GM12878 (cell line): ENCODE measurements at regions not wholly inside any gene's neighbourhood (a gene's known extent, or its start where the extent isn't known, plus 50 kb on each side); places are given as distances from the start of the nearest gene placed in this dataset.

ENCODE experiments used
- ATAC-seq: fragments of 200-7000 bp; cut with Tn5 transposase; 3 replicates; pipeline ENCODE4 v1.9.1; 2020; ENCODE audit warnings: mild to moderate bottlenecking, moderate library complexity
- BruUV-seq: library from RNA; stranded (reverse); fragments of 400-500 nt; replicated peaks from 2 replicates; lab custom pipeline; 2021; lab: Mats Ljungman, UMichigan
- CTCF ChIA-PET: fragments of 300-600 bp; sonication (Branson Sonifier 250); formaldehyde crosslinking; extraction: SDS; loops from one replicate; lab custom pipeline; 2021; ENCODE audit warnings: inconsistent platforms; lab: Yijun Ruan, JAX
- POLR2A ChIA-PET: fragments of 350-600 bp; formaldehyde crosslinking; extraction: SDS; loops from one replicate; lab custom pipeline; 2021; ENCODE audit warnings: inconsistent platforms; lab: Charles Lee
- RAD21 ChIA-PET: fragments of 300-600 bp; sonication (Branson Sonifier 250); formaldehyde crosslinking; loops from one replicate; lab custom pipeline; 2023; ENCODE audit warnings: antibody characterized with exemption; ENCODE audit not compliant: unreplicated experiment; lab: Charles Lee
- SMC1A ChIA-PET: fragments of 300-600 bp; sonication (Branson Sonifier 250); formaldehyde crosslinking; loops from one replicate; lab custom pipeline; 2023; ENCODE audit not compliant: unreplicated experiment, uncharacterized antibody; lab: Charles Lee
- DNase-seq: peaks from one replicate; pipeline ENCODE4 v3.0.0-alpha.2; 2011; ENCODE audit warnings: low read depth, low spot score
- FAIRE-seq: peaks from 3 replicates; lab custom pipeline; 2011; peaks lifted over from hg19 to GRCh38; lab: Jason Lieb, UNC
- H2AFZ ChIP-seq: 2 replicates; pipeline ENCODE4 v1.6.0; 2011; ENCODE audit warnings: low read depth, low read length, control low read depth; ENCODE audit not compliant: control insufficient read depth
- H3K27ac ChIP-seq: 2 replicates; pipeline ENCODE4 v1.5.1; 2011; ENCODE audit warnings: control low read depth; ENCODE audit not compliant: control insufficient read depth, insufficient read depth
- H3K27me3 ChIP-seq, 2 experiments: replicated peaks in 1 of 2; 2 replicates each; pipeline versions ENCODE4 v1.6.0 to v1.6.1; 2011; ENCODE audit warnings: low read length in 1 of 2; ENCODE audit not compliant: control insufficient read depth in 2 of 2, insufficient read depth in 2 of 2
- H3K36me3 ChIP-seq, 2 experiments: 2 replicates each; pipeline ENCODE4 v1.5.1; 2011; ENCODE audit warnings: low read length in 1 of 2; ENCODE audit not compliant: control insufficient read depth in 2 of 2, insufficient read depth in 2 of 2
- H3K4me1 ChIP-seq: 2 replicates; pipeline ENCODE4 v1.6.1; 2011; ENCODE audit warnings: mild to moderate bottlenecking, low read length, moderate library complexity, mixed read lengths; ENCODE audit not compliant: control insufficient read depth, insufficient read depth
- H3K4me2 ChIP-seq: 2 replicates; pipeline ENCODE4 v1.6.0; 2011; ENCODE audit warnings: control low read depth; ENCODE audit not compliant: control insufficient read depth, insufficient read depth
- H3K4me3 ChIP-seq: fragments of 200-600 bp; sonication (generic); 2 replicates; pipeline ENCODE4 v1.5.1; 2016
- H3K79me2 ChIP-seq: 2 replicates; pipeline ENCODE4 v1.6.0; 2011; ENCODE audit warnings: low read length; ENCODE audit not compliant: control insufficient read depth, insufficient read depth
- H3K9ac ChIP-seq: 2 replicates; pipeline ENCODE4 v1.8.0; 2011; ENCODE audit warnings: low read length, control low read depth, mixed read lengths; ENCODE audit not compliant: control insufficient read depth, insufficient read depth
- H3K9me3 ChIP-seq: replicated peaks from 3 replicates; pipeline ENCODE4 v1.5.1; 2011; ENCODE audit warnings: mild to moderate bottlenecking, low read length; ENCODE audit not compliant: control insufficient read depth, insufficient read depth
- H4K20me1 ChIP-seq: 2 replicates; pipeline ENCODE4 v1.6.0; 2011; ENCODE audit not compliant: control insufficient read depth, insufficient read depth
- BCL11A ChIP-seq: IDR thresholded peaks from 2 replicates; pipeline ENCODE4 v1.6.1; 2011; ENCODE audit warnings: low read depth, low read length
- LARP7 ChIP-seq: fragments of 450-650 bp; IDR thresholded peaks from 2 replicates; pipeline ENCODE4 v1.6.1; 2017; ENCODE audit warnings: mild to moderate bottlenecking
- NR2C2 ChIP-seq: IDR thresholded peaks from 2 replicates; pipeline ENCODE4 v1.6.1; 2011; ENCODE audit warnings: borderline replicate concordance, low read depth; ENCODE audit not compliant: control insufficient read depth, insufficient read length
- NR2F1 ChIP-seq: fragments of 450-650 bp; conservative IDR thresholded peaks from 2 replicates; pipeline ENCODE4 v1.6.1; 2017; ENCODE audit warnings: mild to moderate bottlenecking
- SIX5 ChIP-seq: IDR thresholded peaks from 2 replicates; pipeline ENCODE4 v1.6.1; 2011; ENCODE audit warnings: mild to moderate bottlenecking, low read depth, low read length, moderate library complexity; ENCODE audit not compliant: severe bottlenecking
- TBL1XR1 ChIP-seq: IDR thresholded peaks from 2 replicates; pipeline ENCODE4 v1.6.1; 2012; ENCODE audit warnings: low read depth, low read length, improper control_type of control experiment
- YY1 ChIP-seq: IDR thresholded peaks from 2 replicates; pipeline ENCODE4 v1.6.1; 2011; ENCODE audit warnings: low read depth, mild to moderate bottlenecking, low read length
- WGBS: methylation state at CpG from one replicate; pipeline ENCODE4 v1.1.6; 2016; ENCODE audit warnings: low lambda C conversion rate; ENCODE audit not compliant: insufficient replicate concordance, insufficient coverage; ENCODE audit errors: missing lambda C conversion rate; 5-methylcytosine and 5-hydroxymethylcytosine counted together
- in situ Hi-C: fragments of 300-500 bp; cut with MboI; formaldehyde crosslinking; loops from 9 replicates; pipeline ENCODE4 v1.14.3; 2018; ENCODE audit warnings: mixed read lengths
- intact Hi-C: fragments of 100-400 bp; cut with micrococcal nuclease; formaldehyde crosslinking; loops from one replicate; pipeline ENCODE4 v1.14.2; 2022; ENCODE audit not compliant: unreplicated experiment
- TF ChIP-seq, protein P1 (sequence below): fragments of 450-650 bp; IDR thresholded peaks from 2 replicates; pipeline ENCODE4 v1.6.1; 2018; ENCODE audit warnings: mild to moderate bottlenecking, low read depth, moderate library complexity; ENCODE audit not compliant: partially characterized antibody
- TF ChIP-seq, protein P2 (sequence below): fragments of 450-650 bp; IDR thresholded peaks from 2 replicates; pipeline ENCODE4 v1.6.1; 2017; ENCODE audit warnings: antibody characterized with exemption, mild to moderate bottlenecking, moderate library complexity
- TF ChIP-seq, protein P3 (sequence below): fragments of 450-650 bp; IDR thresholded peaks from 2 replicates; pipeline ENCODE4 v1.6.1; 2016; ENCODE audit warnings: mild to moderate bottlenecking
- TF ChIP-seq, protein P4 (sequence below): fragments of 450-650 bp; IDR thresholded peaks from 2 replicates; pipeline ENCODE4 v1.6.1; 2017; ENCODE audit warnings: borderline replicate concordance

DNA sequence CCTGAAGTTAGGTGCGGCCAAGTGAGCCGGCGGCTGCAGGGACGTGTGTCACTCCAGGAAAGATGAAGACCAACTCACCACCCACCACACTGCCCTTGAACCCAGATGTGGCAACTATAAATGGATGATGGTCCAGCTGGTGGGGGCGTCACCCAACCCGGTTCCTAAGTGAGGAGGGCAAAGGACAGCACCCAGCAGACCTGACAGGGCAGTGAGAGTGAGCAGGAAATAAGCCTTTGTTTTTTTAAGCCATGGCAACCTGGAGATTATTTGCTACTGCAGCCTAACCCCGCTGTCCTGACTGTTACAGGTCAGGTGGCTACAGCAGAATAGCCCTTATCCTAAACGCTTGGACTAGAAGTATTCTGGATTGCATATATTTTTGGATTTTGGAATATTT, 228.9 kb downstream of the CTTN start (continued):
- TF ChIP-seq, protein P1, sequence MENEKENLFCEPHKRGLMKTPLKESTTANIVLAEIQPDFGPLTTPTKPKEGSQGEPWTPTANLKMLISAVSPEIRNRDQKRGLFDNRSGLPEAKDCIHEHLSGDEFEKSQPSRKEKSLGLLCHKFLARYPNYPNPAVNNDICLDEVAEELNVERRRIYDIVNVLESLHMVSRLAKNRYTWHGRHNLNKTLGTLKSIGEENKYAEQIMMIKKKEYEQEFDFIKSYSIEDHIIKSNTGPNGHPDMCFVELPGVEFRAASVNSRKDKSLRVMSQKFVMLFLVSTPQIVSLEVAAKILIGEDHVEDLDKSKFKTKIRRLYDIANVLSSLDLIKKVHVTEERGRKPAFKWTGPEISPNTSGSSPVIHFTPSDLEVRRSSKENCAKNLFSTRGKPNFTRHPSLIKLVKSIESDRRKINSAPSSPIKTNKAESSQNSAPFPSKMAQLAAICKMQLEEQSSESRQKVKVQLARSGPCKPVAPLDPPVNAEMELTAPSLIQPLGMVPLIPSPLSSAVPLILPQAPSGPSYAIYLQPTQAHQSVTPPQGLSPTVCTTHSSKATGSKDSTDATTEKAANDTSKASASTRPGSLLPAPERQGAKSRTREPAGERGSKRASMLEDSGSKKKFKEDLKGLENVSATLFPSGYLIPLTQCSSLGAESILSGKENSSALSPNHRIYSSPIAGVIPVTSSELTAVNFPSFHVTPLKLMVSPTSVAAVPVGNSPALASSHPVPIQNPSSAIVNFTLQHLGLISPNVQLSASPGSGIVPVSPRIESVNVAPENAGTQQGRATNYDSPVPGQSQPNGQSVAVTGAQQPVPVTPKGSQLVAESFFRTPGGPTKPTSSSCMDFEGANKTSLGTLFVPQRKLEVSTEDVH: no peak

DNA sequence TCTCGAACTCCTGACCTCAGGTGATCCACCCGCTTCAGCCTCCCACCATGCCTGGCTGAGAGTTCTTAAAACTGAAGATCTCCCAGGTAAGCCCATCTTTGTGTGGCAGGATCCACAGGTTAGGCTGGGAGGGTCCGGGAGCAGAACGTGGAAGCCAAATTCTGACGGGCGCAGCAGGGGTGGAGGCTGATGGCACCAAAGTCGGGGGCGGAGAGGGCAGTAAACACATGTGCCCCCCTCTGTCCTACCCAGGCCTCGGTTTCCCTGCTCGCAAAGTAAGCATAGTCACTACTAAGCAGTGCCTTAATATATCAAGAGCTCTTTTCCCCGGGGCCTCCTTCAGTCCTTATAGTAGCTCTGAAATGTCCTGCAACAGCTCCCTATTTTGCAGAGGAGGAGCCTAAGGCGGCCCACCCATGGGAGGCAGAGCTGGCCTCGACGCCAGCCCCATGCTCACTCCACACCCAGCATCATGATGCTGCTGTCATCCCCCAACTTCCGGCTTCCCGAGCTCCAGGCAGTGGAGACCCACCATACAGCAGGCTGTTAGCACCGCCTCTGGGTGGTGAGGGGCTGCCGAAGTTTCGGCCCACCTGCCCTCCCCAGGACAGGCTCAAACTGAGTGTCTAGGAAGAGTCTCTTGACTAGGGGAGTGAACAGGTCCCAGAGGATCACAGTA, 230.0 kb downstream of the CTTN start:
- no peaks in the 10 kb centered on the region for H4K20me1 ChIP-seq
- FAIRE-seq (no peak), DNase-seq (no peak), ATAC-seq (no peak)
- CTCF ChIA-PET: no interaction called here
- H3K9me3 ChIP-seq: no peaks in the 10 kb centered on the region
- H3K9ac ChIP-seq: no peak overlapping the region
- no peak overlapping the region for H3K4me3 ChIP-seq
- H3K4me1 ChIP-seq: no peaks in the 10 kb centered on the region
- POLR2A ChIA-PET: no interaction called here
- H3K79me2 ChIP-seq: no peaks in the 10 kb centered on the region
- H3K4me2 ChIP-seq: no peak overlapping the region
- no peak overlapping the region for H2AFZ ChIP-seq
- H3K36me3 ChIP-seq: no peaks in the 10 kb centered on the region
- intact Hi-C loops (no loop called here), in situ Hi-C loops (no loop called here)
- BruUV-seq: no TSS peak
- WGBS: 41% methylated on average over 19 of the region's 19 CpGs
- no peak overlapping the region for H3K27ac ChIP-seq
- RAD21 ChIA-PET: no interaction called here
- SMC1A ChIA-PET: no interaction called here
- no peaks in the 10 kb centered on the region for H3K27me3 ChIP-seq
- no peak for TF ChIP-seq LARP7
- TF ChIP-seq, protein P1: no peak
- no peak for TF ChIP-seq TBL1XR1
- no peak for TF ChIP-seq YY1
- TF ChIP-seq, protein P2, sequence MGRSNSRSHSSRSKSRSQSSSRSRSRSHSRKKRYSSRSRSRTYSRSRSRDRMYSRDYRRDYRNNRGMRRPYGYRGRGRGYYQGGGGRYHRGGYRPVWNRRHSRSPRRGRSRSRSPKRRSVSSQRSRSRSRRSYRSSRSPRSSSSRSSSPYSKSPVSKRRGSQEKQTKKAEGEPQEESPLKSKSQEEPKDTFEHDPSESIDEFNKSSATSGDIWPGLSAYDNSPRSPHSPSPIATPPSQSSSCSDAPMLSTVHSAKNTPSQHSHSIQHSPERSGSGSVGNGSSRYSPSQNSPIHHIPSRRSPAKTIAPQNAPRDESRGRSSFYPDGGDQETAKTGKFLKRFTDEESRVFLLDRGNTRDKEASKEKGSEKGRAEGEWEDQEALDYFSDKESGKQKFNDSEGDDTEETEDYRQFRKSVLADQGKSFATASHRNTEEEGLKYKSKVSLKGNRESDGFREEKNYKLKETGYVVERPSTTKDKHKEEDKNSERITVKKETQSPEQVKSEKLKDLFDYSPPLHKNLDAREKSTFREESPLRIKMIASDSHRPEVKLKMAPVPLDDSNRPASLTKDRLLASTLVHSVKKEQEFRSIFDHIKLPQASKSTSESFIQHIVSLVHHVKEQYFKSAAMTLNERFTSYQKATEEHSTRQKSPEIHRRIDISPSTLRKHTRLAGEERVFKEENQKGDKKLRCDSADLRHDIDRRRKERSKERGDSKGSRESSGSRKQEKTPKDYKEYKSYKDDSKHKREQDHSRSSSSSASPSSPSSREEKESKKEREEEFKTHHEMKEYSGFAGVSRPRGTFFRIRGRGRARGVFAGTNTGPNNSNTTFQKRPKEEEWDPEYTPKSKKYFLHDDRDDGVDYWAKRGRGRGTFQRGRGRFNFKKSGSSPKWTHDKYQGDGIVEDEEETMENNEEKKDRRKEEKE: no peak
- TF ChIP-seq NR2C2: no peak
- no peak for TF ChIP-seq SIX5
- no peak for TF ChIP-seq NR2F1
- TF ChIP-seq BCL11A: no peak
- TF ChIP-seq, protein P3, sequence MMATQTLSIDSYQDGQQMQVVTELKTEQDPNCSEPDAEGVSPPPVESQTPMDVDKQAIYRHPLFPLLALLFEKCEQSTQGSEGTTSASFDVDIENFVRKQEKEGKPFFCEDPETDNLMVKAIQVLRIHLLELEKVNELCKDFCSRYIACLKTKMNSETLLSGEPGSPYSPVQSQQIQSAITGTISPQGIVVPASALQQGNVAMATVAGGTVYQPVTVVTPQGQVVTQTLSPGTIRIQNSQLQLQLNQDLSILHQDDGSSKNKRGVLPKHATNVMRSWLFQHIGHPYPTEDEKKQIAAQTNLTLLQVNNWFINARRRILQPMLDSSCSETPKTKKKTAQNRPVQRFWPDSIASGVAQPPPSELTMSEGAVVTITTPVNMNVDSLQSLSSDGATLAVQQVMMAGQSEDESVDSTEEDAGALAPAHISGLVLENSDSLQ: no peak
- TF ChIP-seq, protein P4, sequence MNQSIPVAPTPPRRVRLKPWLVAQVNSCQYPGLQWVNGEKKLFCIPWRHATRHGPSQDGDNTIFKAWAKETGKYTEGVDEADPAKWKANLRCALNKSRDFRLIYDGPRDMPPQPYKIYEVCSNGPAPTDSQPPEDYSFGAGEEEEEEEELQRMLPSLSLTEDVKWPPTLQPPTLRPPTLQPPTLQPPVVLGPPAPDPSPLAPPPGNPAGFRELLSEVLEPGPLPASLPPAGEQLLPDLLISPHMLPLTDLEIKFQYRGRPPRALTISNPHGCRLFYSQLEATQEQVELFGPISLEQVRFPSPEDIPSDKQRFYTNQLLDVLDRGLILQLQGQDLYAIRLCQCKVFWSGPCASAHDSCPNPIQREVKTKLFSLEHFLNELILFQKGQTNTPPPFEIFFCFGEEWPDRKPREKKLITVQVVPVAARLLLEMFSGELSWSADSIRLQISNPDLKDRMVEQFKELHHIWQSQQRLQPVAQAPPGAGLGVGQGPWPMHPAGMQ: no peak
